HG03045 (cell line): ENCODE measurements at regions not wholly inside any gene's neighbourhood (a gene's known extent, or its start where the extent isn't known, plus 50 kb on each side); places are given as distances from the start of the nearest gene placed in this dataset.

Experiments used
- ATAC-seq: cut with Tn5 transposase; IDR thresholded peaks from one replicate; pipeline ENCODE4 v1.9.1; 2021; ENCODE audit warnings: mild to moderate bottlenecking, moderate library complexity; ENCODE audit not compliant: unreplicated experiment

DNA sequence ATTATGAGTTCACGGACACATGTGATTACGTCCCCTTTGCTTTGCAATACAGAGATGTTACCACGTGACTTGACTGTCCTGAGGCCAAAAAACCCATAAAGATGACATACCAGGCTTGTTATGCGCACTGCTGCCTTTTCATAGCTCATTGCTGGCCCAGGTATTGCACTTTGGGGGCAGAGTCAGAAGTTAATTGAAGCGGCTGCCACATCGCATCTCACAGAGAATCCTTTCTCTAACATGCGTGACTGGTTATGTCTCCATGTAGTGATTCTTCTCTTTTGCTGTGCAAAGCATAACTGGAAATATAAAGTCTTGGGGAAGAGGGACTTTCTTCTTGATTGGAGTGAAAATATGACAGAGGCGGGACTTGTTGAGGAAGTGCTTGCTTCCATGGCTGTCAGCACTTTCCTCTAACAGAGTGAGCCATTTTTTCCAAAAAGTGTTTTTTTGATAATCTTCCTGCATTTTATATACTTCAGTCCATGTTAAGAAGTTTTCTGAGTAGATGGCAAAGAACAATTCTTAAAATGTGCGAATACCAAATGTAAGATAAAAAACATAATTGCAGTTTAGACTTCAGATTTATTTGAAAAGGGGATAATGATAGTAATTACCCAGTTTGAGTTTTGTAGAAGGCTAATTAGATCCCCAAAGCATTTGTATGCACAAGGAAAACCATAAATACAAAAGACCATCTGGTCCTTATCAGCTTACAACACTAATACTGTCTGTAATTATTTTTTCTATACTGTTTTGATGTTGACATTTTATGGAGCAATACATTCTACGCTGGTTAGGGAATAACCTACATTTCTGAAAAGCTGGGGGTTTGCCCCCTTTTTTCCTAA lies 324.6 kb upstream of the MTNR1B start:
- ATAC-seq = no peak

DNA sequence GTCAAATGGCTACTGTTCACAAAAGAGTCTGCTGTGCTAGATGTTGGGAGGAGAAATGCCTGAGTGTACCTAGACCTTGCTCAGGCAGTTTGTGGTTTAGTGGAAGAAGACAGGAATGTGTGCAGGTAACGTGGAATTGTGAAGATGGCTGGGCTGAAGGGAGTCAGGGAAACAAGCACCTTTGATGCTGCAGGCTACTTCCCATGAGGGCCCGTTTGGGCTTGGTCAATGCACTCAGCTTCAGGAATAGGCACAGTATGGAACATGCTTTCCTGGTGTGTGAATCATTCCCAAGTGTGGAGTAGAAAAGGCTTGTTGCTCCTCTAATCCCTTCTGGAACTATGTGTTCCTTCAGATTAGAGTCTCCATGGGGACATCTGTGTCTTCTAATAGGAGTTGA lies 318.3 kb upstream of the MTNR1B start:
- no peak for ATAC-seq

DNA sequence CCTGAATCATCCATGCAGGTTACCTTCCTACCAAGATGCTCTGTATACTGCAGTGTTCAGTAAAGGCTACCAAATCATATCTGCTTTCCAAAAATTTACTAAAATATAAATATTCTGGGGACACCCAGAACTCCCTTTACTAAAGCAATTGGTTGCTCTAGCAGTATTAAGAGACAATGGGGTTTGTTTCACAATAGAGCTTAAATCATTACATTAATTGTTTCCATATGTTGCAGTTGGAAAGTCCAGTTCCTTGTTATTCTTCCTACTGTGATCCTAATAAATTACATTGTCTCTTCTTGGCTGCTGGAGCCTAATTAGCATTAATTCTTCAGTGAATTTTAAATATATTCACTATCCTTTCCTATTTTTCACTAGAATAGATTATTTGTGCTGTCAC lies 316.0 kb upstream of the MTNR1B start:
- no peak for ATAC-seq

DNA sequence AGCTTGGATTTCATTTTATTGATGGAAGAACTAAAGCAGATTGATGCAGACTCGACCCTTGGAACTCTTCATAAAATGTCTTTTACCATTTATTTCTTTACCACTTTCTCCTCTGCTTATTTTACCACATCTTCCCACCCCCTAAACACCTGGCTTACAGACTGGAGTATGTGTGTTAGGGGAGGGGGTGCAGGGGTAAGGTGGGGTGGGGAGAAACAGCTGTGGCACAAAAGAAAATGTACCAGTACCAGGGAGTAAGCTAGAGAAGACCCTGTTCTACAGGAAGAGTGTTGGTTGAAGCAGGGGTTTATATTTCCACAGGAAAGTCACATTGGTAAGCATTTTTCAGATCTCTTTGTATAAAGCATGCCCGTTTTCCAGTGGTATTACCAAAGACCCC lies 312.7 kb upstream of the MTNR1B start:
- ATAC-seq = no peak

DNA sequence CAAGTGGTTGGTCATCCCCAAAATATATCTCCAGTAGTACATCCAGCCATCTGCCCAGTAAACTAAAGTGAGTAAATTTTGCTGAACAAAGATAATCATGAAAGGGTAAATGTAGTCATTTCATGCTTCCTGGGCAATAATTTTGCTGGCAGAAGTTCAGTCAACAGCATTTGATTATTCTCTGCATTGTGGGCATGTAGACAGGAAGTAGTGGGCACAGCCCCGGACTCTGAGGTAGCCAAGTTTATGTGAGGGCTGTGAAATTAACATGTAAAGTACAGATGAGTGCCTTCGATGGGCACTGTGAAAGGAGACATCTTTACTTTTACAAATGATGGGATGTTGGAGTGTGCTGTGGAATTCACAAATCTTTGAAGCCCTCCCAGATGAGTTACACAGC lies 312.2 kb upstream of the MTNR1B start:
- no peak for ATAC-seq

DNA sequence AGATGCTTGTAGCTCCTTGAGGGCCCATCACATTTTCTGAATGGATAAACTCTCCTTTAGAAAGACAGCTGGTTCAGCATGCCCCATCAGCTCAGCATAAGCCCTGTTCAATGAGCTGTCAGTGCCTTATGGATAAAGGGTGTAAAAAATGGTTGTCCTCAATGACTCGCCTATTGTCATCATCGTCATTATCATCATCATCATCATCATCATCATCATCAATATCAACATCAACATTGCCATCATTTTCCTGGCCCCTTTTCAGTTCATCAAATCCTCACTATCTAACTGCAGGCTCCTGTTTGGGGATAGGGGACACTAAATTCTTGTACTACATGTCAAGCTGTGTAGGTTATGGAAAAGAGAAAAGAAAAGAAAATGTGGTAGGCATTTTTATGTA lies 310.7 kb upstream of the MTNR1B start:
- no peak for ATAC-seq

DNA sequence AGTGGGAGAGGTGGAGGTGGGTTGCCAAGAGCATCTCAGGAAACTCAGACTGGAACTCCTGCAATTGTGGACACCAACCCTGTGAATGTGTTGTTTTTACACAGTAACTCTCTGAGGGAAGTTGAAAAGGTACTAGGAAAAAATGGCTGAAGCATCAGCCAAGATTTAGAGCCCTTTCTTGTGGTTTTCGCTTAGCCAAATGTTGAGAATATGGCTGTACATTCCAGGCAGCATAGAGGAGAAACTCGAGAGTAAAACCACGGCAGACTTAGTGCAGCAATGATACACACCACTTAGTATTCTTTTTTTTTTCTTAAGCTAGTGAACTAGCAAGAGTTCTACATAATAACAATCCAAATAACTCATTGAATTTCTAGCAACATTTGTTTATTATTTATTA lies 309.7 kb upstream of the MTNR1B start:
- no peak for ATAC-seq

DNA sequence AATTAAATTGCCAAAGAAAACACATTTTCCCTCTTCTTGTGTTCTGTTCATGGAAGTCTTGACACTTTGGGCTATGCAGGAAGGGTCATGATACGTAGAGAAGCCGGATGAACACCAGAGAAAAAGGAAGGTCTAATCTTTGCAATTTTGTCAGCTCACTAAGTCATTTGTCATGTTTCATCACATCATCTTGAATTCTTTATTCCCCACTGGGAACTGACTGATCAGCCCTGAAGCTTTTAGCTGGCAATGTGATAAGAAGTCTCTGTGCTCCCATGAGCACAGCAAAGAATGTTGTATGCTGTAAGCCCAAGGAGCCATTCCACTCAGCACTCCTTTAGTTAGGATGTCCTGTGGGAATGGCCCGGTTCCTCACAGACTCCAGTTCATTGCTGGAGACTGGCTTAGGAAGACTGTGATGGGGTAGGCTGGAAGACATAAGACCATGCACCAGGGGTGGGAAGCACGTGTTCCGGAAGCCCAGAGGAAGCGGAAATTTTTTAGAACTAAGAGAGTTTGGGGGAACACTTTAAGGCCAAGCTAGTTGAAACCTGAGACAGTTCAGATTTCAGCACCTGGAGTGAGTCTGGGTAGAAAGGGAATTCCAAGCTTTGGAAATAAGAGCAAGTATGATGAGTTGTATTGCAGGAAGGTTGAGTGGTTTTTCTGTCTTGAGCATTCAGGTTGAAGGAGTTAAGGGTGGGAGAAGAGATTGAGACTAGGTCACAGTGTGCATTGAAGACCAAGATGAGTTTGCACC lies 306.7 kb upstream of the MTNR1B start:
- no peak for ATAC-seq

DNA sequence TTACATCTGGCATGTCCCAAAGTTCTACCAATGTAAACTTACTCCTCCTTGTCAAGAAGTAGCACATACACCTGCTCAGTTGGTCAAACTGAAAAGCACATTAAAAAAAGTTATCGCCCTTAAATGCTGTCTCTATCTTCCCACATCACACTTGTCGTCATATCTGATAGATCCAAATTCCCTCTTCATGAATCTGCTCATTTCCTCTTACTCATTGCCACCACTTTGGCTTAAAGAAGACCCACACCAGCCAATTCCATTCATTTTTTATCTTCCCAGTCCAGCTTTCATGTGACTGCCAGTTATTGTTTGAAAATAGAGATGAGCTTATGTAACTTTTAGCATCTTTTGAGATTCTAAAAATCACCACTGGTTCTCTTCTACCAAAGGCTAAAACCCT lies 305.9 kb upstream of the MTNR1B start:
- ATAC-seq = no peak

DNA sequence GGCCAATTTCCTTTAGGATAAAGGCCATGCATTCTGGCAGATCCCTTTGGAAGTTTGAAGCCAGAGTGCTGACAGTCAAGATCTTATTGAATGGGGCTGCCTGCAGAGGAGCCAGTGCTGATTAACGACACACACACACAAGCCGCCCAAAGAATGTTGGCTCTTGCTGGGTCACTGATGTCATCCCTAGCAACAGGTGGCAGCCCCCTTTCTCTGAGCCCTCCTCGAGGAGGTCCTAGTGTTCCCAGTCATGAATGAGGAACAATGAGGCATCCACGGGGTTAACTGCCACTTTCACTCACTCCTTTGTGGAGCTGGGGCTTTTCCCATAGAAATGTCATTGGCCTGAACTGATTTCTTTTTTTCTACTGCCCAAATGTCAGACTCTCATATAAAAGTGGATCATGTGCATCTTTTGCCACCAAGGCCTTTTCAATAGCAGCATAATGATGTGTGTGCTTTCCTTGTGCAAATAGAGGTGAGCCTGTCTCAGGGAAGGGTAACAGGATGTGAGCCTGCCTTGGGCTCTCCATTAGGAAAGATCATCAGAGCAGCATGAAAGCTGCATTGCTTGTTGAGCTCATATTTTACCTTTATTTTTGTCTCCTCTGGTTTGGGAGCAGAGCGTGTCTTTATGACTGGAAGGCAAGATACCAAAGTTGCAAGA lies 301.8 kb upstream of the MTNR1B start:
- no peak for ATAC-seq

DNA sequence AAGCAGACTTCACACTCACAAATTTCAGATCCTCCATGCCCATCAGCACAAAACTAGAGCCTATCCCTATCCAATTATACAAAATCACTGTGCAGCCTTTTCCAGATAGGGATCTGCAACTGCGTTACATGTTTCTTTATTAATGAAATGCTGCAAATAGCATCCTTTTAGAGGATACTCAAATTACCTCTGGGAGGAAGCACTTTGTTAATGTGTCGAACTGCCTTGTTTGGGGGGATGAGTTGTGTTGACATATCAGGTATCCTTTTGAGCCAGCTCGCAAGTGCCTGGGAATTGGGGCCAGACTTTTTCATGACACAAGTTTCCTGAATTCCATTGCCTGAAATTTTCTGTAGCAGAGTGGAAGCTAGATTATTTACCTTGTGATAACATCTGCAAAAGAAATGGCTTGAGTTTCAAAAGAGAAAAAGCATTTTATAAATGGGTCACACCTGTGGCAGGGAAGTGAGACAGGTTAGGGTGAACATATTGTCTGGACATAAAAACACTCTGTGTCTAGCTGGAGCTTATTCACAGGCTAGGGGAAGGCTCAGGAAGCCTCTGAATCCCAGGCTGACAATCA lies 299.1 kb upstream of the MTNR1B start:
- ATAC-seq = no peak

DNA sequence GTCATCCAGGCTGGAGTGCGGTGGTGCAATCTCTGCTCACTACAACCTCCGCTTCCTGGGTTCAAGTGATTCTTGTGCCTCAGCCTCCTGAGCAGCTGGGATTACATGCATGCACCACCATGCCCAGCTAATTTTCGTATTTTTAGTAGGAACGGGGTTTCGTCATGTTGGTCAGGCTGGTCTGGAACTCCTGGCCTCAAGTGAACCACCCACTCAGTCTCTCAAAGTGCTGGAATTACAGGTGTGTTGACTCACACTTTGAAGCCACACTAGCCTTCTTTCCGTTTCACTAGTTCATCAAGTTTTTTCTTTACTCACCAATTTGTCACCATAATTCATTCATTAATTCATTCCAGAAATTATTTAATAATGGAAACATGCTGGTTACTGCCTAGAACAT lies 298.4 kb upstream of the MTNR1B start:
- no peak for ATAC-seq

DNA sequence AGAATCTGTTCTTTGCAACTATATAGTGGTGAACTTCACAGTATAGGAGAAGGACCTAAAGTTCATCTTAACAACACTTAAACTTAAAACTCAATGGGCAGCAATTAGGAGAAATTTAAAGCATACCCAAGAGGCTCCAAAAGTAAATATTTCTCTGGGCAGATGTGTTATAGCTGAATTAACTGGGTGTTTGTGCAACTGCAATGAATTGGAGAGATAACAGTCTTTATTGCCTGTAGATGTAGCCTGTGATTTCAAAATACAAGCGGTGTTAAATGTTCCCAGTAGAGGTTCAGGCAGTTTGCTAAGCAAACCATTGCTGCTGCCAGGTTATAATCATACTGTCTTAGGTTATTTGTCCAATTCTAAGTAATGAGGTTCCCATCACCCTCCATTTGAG lies 294.1 kb upstream of the MTNR1B start:
- no peak for ATAC-seq

DNA sequence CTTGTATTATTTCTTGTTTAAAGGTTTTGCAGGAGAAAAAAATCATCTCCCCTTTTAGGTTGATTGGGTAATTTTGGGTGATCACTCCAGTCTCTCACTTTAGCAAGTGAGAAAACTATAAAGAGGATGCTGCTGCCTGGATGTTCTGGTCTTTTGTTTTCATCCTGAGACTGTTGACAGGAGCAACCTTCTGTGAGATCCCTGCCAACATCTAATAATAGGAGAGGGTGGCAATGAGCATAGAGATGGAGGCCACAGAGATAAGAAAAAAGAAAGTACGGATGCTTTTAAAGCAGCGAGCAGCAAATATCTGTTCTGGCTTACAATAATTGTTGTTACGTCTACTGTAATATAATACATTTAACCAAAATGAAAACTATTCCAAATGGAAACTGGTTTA lies 293.6 kb upstream of the MTNR1B start:
- ATAC-seq = no peak

DNA sequence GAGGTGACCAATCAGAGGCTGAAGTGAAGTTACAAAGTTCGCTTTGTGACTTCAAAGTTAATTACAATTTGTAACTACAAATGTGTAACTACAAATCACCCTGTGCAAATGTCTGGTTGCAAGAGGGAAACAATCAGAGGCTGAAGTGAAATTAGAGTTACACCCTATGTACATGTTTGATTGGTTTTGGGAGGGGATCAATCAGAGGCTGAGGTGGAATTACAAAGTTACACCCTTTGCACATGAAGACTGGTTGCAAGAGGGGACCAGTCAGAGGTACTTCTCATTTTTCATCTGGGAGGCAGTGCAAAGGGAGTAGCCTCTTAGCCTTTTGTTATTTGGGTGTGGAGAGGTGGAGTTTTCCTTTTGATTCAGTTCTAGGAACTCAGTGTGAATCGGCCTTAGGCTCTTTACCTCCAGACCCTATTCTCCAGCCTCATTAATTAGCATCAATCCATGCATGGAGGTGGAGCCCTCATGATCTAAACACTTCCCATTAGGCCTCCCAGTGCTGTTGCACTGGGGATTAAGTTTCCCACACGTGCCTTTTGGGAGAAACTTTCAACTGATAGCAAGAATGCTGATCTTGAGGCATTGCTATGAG lies 291.3 kb upstream of the MTNR1B start:
- ATAC-seq = no peak

DNA sequence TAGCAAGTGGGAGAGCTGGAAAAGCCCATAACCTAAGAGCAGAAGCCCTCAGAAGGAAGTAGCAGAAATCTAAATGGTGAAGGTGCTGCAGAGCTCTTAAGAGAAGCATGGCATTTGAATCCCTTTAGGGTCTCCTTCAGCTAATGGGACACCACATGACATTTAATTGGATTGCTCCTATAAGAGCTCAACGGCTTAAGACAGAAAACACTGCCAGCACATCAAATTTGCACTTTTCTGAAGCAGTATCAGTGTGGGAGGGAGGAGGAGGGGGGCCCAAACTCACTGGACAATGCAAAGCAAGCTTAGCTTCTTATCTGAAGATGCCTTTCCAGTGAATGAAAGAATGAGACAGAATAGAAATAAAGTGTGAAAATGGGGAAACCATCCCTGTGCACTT lies 287.9 kb upstream of the MTNR1B start:
- ATAC-seq = no peak

DNA sequence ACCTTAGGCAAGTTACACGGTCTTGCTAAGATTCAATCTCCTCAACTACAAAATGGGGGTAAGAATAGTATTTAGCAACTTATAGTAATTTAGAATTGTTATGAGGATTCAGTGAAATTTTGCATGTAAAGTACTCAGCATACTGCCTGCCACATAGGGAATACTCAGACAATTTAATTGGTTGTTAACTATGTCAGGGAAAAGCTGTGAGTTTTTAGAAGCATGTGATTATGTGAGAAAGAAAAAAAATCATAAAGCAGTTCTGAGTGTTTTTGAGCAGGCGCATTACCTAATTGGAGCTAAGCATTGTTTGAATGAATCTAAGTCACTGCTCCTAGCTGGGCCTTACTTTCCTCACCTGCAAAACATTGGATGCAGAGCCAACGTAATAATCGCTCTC lies 287.3 kb upstream of the MTNR1B start:
- ATAC-seq = no peak

DNA sequence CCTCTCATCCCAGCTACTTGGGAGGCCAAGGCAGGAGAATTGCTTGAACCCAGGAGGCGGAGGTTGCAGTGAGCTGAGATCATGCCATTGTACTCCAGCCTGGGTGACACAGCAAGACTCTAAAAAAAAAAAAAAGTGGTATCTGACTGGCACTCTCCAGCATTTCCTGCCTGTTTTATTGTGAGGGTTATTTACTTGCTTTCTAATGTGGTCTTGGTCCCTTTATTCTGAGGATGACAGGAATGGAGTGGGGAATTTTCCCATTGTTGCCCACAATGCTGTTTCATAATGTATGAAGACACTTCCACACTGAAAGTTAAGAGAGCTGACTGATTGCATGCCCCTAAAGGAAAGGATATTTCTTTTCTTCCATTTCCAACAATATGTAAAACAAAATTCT lies 286.5 kb upstream of the MTNR1B start:
- no peak for ATAC-seq

DNA sequence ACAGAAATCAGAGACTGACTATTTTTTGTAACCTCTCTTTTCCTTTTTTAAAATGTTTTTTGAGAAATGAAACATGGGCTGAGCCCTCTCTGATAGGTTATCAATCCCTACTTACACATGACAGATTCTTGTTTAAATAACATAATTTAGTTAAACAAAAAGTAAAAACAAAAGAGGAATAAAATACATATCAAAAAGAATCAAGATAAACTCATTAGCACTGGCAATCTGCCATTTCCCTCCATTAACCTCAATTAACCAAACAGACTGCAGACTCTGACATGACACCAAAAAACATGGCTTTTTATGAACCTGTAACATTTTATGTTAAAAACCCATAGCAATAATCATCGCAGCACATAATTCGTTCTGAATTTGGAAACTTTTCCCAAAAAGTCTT lies 284.4 kb upstream of the MTNR1B start:
- ATAC-seq = no peak

DNA sequence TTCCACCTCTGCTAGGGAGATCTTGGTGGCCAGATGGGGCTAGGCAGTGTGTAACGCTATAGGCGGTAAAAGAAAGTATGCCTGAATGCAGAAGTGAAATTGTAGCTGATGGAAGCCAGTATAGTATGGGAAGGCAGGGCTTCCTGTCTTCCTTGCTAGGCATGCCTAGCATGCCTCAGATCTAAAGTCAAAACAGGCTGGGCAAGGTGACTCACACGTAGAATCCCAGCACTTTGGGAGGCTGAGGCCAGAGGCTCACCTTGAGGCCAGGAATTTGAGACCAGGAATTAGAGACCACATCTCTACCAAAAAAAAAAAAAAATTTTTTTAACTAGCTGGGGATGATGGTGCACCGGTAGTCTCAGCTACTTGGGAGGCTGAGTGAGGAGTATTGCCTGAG lies 281.7 kb upstream of the MTNR1B start:
- no peak for ATAC-seq

DNA sequence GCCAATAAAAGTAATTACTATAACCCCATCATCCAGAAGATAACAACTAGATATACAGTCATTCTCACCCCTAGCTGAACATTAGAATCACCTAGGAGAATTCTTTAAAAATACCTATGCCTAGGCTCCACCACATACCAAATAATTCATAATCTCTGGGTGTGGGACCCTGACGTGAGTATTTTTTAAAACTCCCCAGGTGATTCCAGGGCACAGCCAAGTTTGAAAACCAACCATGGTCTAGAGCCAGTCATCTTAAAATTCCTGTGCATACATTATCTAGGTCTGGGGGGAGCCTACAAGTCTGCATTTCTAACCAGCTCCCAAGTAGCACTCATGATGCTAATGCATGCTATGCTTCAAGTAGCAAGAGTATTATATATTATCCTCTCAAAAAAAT lies 281.0 kb upstream of the MTNR1B start:
- no peak for ATAC-seq
